KMS-11 (cell line): ENCODE measurements at regions not wholly inside any gene's neighbourhood (a gene's known extent, or its start where the extent isn't known, plus 50 kb on each side); places are given as distances from the start of the nearest gene placed in this dataset.

Experiments
- H2AFZ ChIP-seq: fragments of 200-600 bp; sonication (generic); 2 replicates; pipeline ENCODE4 v1.6.1; 2016; ENCODE audit warnings: antibody characterized with exemption, mixed run types, low read depth
- H3K27ac ChIP-seq: fragments of 200-600 bp; sonication (generic); 2 replicates; pipeline ENCODE4 v1.6.1; 2016; ENCODE audit warnings: mild to moderate bottlenecking, mixed run types
- H3K27me3 ChIP-seq: fragments of 200-600 bp; sonication (generic); 2 replicates; pipeline ENCODE4 v1.6.1; 2017; ENCODE audit warnings: mild to moderate bottlenecking, low read depth, mixed run types, moderate library complexity; ENCODE audit not compliant: insufficient read depth
- H3K36me3 ChIP-seq: fragments of 200-600 bp; sonication (generic); 2 replicates; pipeline ENCODE4 v1.6.1; 2017; ENCODE audit warnings: mild to moderate bottlenecking, mixed run types; ENCODE audit not compliant: insufficient read depth
- H3K4me1 ChIP-seq: fragments of 200-600 bp; sonication (generic); 2 replicates; pipeline ENCODE4 v1.6.1; 2016; ENCODE audit warnings: mild to moderate bottlenecking, low read depth, mixed run types; ENCODE audit not compliant: poor library complexity, severe bottlenecking
- H3K4me2 ChIP-seq: fragments of 200-600 bp; sonication (generic); 2 replicates; pipeline ENCODE4 v1.7.0; 2016; ENCODE audit warnings: mild to moderate bottlenecking, mixed run types
- H3K4me3 ChIP-seq: fragments of 200-600 bp; sonication (generic); IDR thresholded peaks from 2 replicates; pipeline ENCODE4 v1.6.1; 2017; ENCODE audit warnings: low read depth, low read length, mixed read lengths; ENCODE audit not compliant: insufficient read depth
- H3K79me2 ChIP-seq: fragments of 200-600 bp; sonication (generic); 2 replicates; pipeline ENCODE4 v1.6.1; 2016; ENCODE audit warnings: low read depth, mixed run types; ENCODE audit not compliant: insufficient read depth
- H3K9ac ChIP-seq: fragments of 200-600 bp; sonication (generic); 2 replicates; pipeline ENCODE4 v1.6.1; 2016; ENCODE audit warnings: mild to moderate bottlenecking, mixed run types
- H4K20me1 ChIP-seq: fragments of 200-600 bp; sonication (generic); 2 replicates; pipeline ENCODE4 v1.6.1; 2016; ENCODE audit warnings: mild to moderate bottlenecking, mixed run types; ENCODE audit not compliant: insufficient read depth
- TF ChIP-seq, protein P1 (sequence below): fragments of 200-600 bp; sonication (generic); conservative IDR thresholded peaks from 2 replicates; pipeline ENCODE4 v1.6.1; 2017; ENCODE audit warnings: low read depth, mild to moderate bottlenecking, antibody characterized with exemption, low read length, moderate library complexity, mixed read lengths

DNA sequence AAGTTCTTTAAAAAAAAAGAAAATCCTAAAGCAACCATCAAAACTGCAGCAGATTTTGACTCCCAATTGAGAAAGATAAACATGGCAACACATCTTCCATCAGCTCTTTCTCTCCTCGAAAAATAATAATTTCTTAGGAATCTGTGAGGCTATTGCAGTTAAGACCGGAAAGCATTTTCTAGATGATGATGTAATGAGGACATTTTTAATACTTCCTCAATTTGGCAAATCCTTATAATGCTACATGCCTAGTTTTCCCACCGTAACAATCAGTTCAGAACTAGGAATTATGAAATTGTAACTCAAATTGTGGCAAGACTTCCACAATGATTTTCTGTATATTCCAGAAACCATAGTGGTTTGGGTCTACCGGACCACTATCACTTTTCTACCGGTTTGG lies 180.9 kb upstream of the PDE3A start:
- H3K4me1 ChIP-seq, result no peaks in the 10 kb centered on the region
- H3K4me2 ChIP-seq, result no peak overlapping the region
- H3K79me2 ChIP-seq, result no peaks in the 10 kb centered on the region
- no peaks in the 10 kb centered on the region for H3K27me3 ChIP-seq
- no peak overlapping the region for H3K9ac ChIP-seq
- H4K20me1 ChIP-seq, result no peaks in the 10 kb centered on the region
- no peak overlapping the region for H3K4me3 ChIP-seq
- H3K27ac ChIP-seq, result no peak overlapping the region
- no peaks in the 10 kb centered on the region for H3K36me3 ChIP-seq
- TF ChIP-seq, protein P1, sequence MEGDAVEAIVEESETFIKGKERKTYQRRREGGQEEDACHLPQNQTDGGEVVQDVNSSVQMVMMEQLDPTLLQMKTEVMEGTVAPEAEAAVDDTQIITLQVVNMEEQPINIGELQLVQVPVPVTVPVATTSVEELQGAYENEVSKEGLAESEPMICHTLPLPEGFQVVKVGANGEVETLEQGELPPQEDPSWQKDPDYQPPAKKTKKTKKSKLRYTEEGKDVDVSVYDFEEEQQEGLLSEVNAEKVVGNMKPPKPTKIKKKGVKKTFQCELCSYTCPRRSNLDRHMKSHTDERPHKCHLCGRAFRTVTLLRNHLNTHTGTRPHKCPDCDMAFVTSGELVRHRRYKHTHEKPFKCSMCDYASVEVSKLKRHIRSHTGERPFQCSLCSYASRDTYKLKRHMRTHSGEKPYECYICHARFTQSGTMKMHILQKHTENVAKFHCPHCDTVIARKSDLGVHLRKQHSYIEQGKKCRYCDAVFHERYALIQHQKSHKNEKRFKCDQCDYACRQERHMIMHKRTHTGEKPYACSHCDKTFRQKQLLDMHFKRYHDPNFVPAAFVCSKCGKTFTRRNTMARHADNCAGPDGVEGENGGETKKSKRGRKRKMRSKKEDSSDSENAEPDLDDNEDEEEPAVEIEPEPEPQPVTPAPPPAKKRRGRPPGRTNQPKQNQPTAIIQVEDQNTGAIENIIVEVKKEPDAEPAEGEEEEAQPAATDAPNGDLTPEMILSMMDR, result no peak
- no peak overlapping the region for H2AFZ ChIP-seq

DNA sequence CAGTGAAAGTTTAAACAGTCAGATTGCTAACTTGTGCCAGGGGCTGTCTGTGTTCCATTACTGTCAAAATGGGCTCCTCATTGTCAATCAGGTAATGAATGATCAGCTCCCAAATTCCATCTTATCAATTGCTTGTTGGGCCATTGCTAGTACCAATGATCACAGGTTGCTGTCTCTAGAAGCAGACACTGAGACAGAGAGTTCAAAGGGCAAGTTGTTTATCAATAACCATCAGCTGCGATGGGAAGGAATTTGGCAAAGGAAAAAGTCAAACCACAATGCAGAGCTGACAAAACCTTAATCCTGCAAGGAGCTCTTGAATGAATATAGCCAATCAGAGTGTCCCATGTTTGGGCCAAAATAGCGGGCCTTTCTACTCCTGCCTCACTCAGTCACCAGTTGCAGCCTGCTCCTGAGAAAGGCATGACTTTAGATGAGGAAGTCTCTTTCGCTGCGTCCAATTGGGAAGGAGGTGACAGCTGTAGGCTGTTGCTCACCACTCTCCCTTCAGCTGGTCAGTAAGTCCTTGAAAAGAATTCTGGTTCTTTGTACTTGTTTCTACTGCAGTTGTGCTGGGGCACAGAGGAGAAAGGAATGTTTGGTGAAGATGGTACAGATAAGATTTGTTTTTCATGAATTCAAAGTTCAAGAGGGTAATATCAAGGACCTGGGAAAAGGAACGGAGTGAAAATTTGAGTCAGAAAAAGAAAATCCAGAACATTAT lies 179.2 kb upstream of the PDE3A start:
- H3K4me2 ChIP-seq, result no peak overlapping the region
- no peaks in the 10 kb centered on the region for H3K36me3 ChIP-seq
- no peak overlapping the region for H3K4me3 ChIP-seq
- no peaks in the 10 kb centered on the region for H4K20me1 ChIP-seq
- no peak overlapping the region for H3K9ac ChIP-seq
- no peak overlapping the region for H3K27ac ChIP-seq
- TF ChIP-seq, protein P1, result no peak
- H2AFZ ChIP-seq, result no peak overlapping the region
- no peaks in the 10 kb centered on the region for H3K79me2 ChIP-seq
- H3K27me3 ChIP-seq, result no peaks in the 10 kb centered on the region
- no peaks in the 10 kb centered on the region for H3K4me1 ChIP-seq

DNA sequence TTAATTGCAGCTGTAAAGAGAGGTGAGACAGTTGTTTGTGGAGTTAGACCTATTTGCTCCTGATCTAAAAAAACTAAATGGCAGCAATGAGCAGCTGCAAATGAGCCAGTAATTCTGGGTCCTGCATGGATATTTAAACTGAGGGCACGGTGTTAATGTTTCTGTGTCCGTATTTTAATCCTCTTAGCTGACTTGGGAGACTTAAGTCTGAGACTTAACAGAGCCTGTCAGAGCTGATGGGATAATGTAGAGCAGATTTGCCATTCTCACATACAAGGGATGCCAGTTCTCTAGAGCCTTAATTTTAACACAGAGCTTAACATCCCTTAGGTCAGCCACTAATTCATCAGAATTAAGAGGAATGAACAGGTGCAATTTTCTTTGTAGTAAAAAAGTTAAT lies 178.6 kb upstream of the PDE3A start:
- Histone ChIP-seq H3K36me3 (no peaks in the 10 kb centered on the region), H3K27ac (no peak overlapping the region), H3K4me3 (no peak overlapping the region), H3K4me2 (no peak overlapping the region), H3K79me2 (no peaks in the 10 kb centered on the region), H3K4me1 (no peaks in the 10 kb centered on the region), H3K27me3 (no peaks in the 10 kb centered on the region), H4K20me1 (no peaks in the 10 kb centered on the region), H2AFZ (no peak overlapping the region), H3K9ac (no peak overlapping the region)
- TF ChIP-seq, protein P1, result no peak

DNA sequence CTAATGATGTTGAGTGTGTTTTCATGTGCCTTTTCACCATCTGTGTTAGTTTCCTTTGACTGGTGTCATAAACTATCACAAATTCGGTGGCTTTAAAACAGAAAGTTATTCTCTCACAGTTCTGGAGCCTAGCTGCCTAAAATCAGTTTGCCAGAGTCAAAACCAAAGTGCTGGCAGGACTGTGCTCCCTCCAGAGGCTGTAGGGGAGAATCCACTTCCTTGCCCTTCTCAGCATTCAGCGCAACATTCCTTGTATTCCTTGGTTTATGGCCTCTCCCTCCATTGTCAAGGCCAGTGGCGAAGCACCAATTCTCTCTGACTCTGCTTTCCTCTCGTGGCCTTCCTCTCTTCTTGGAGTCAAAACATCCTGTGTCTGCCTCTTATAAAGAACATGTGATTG lies 174.2 kb upstream of the PDE3A start:
- Histone ChIP-seq H3K79me2 (no peaks in the 10 kb centered on the region), H3K27me3 (no peaks in the 10 kb centered on the region), H4K20me1 (no peaks in the 10 kb centered on the region), H3K4me2 (no peak overlapping the region), H3K36me3 (no peaks in the 10 kb centered on the region), H3K4me3 (no peak overlapping the region), H3K9ac (no peak overlapping the region), H3K4me1 (no peaks in the 10 kb centered on the region), H3K27ac (no peak overlapping the region), H2AFZ (no peak overlapping the region)
- TF ChIP-seq, protein P1, result no peak
